ENCODE measurements at regions not wholly inside any gene's neighbourhood (a gene's known extent, or its start where the extent isn't known, plus 50 kb on each side); places are given as distances from the start of the nearest gene placed in this dataset.

DNA sequence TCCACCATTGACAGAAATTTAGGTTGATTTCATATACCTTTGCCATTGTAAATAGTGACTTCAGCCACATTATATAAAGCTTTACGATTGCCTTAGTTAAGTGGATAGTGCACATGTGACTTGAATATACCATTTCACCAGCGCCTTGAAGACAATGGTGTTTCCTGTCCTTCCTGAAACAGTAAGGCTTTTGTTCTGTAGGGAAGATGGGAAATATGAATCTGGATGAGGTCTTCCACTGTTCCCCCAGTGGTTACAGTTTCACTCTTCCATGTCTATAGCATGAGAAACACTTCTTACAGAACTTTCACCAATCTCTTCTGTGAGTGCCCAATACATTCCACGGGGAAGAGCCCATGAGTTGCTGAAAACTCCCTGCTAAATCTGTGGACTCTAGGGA, 240.5 kb downstream of the TRIB2 start:
- peaks cover 7% of the 10 kb centered on the region for H3K4me1 ChIP-seq (ENCODE audit: control insufficient read depth, extremely low read depth, insufficient read depth, low read length)

DNA sequence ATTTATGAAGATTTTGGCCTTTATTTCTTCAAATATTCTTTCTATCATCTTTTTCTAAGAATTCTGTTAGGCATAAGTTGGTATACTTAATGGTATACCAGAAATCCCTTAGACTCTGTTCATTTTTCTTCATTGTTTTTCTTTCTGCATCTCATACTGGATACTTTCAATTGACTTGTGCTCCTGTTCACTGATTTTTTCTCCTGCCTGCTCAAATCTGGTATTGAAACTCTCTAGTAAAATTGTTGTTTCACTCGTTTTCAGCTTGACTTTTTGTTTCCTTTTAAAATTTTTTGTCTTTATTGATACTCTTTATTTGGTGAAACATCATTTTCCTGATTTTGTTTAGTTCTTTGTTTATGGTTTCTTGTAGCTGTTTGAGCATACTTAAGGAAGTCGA, 243.2 kb downstream of the TRIB2 start:
- H3K4me1 ChIP-seq (ENCODE audit: control insufficient read depth, extremely low read depth, insufficient read depth, low read length) = no peaks in the 10 kb centered on the region
- no peak overlapping the region for H2AFZ ChIP-seq (ENCODE audit: control insufficient read depth, low read length)
- no peak overlapping the region for H3K4me2 ChIP-seq (ENCODE audit: control insufficient read depth, extremely low read depth, insufficient read depth, low read depth, low read length)
- DNase-seq (ENCODE audit: low read depth, low spot score) = no peak
- H3K9me3 ChIP-seq (ENCODE audit: control insufficient read depth, low read depth, low read length) = no peaks in the 10 kb centered on the region
- H3K27me3 ChIP-seq (ENCODE audit: control insufficient read depth, extremely low read depth, insufficient read depth, low read length) = no peaks in the 10 kb centered on the region
- H4K20me1 ChIP-seq (ENCODE audit: control insufficient read depth, extremely low read depth, insufficient read depth, low read length) = no peaks in the 10 kb centered on the region
- no peak overlapping the region for H3K27ac ChIP-seq (ENCODE audit: control insufficient read depth, insufficient read depth, low read length)
- H3K36me3 ChIP-seq (ENCODE audit: control insufficient read depth in 2 of 2, extremely low read depth in 1 of 2, insufficient read depth in 2 of 2, low read length in 2 of 2) = no peaks in the 10 kb centered on the region
- H3K9ac ChIP-seq (ENCODE audit: control insufficient read depth, extremely low read depth, insufficient read depth, low read length) = no peak overlapping the region
- FAIRE-seq = no peak
- H3K9me1 ChIP-seq (ENCODE audit: control insufficient read depth, extremely low read depth, insufficient read depth, low read length) = no peaks in the 10 kb centered on the region
- TF ChIP-seq EZH2 (IDR thresholded peaks at IDR 0.05; ENCODE audit: low read length) = no peak
- TF ChIP-seq, protein P1, sequence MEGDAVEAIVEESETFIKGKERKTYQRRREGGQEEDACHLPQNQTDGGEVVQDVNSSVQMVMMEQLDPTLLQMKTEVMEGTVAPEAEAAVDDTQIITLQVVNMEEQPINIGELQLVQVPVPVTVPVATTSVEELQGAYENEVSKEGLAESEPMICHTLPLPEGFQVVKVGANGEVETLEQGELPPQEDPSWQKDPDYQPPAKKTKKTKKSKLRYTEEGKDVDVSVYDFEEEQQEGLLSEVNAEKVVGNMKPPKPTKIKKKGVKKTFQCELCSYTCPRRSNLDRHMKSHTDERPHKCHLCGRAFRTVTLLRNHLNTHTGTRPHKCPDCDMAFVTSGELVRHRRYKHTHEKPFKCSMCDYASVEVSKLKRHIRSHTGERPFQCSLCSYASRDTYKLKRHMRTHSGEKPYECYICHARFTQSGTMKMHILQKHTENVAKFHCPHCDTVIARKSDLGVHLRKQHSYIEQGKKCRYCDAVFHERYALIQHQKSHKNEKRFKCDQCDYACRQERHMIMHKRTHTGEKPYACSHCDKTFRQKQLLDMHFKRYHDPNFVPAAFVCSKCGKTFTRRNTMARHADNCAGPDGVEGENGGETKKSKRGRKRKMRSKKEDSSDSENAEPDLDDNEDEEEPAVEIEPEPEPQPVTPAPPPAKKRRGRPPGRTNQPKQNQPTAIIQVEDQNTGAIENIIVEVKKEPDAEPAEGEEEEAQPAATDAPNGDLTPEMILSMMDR (optimal IDR thresholded peaks at IDR 0.05 in 1 of 3, IDR thresholded peaks at IDR 0.05 in 1 of 3, conservative IDR thresholded peaks at IDR 0.05 in 1 of 3; ENCODE audit: extremely low read depth in 1 of 3, insufficient read depth in 2 of 3, low read length in 3 of 3) = no peak
- dilution Hi-C loops (cut with MboI; ENCODE audit: extremely low pct_ligation_motif_present, low sequenced_read_pairs) = no loop called here
- no peaks in the 10 kb centered on the region for H3K79me2 ChIP-seq (ENCODE audit: control insufficient read depth, insufficient read depth, low read length)
- H3K4me3 ChIP-seq (ENCODE audit: control insufficient read depth in 2 of 3, extremely low read depth in 1 of 3, insufficient read depth in 2 of 3, low read depth in 1 of 3, low read length in 3 of 3) = no peak overlapping the region

More for the DNA sequence above, 240.5 kb downstream of the TRIB2 start:
- Histone ChIP-seq H3K27me3 (ENCODE audit: control insufficient read depth, extremely low read depth, insufficient read depth, low read length) (no peaks in the 10 kb centered on the region), H3K27ac (ENCODE audit: control insufficient read depth, insufficient read depth, low read length) (no peak overlapping the region), H3K9me3 (ENCODE audit: control insufficient read depth, low read depth, low read length) (no peaks in the 10 kb centered on the region), H3K4me3 (ENCODE audit: control insufficient read depth in 2 of 3, extremely low read depth in 1 of 3, insufficient read depth in 2 of 3, low read depth in 1 of 3, low read length in 3 of 3) (no peak overlapping the region), H3K79me2 (ENCODE audit: control insufficient read depth, insufficient read depth, low read length) (no peaks in the 10 kb centered on the region), H3K4me2 (ENCODE audit: control insufficient read depth, extremely low read depth, insufficient read depth, low read depth, low read length) (no peak overlapping the region), H3K9ac (ENCODE audit: control insufficient read depth, extremely low read depth, insufficient read depth, low read length) (no peak overlapping the region), H3K9me1 (ENCODE audit: control insufficient read depth, extremely low read depth, insufficient read depth, low read length) (no peaks in the 10 kb centered on the region), H2AFZ (ENCODE audit: control insufficient read depth, low read length) (no peak overlapping the region), H3K36me3 (ENCODE audit: control insufficient read depth in 2 of 2, extremely low read depth in 1 of 2, insufficient read depth in 2 of 2, low read length in 2 of 2) (no peaks in the 10 kb centered on the region), H4K20me1 (ENCODE audit: control insufficient read depth, extremely low read depth, insufficient read depth, low read length) (no peaks in the 10 kb centered on the region)
- TF ChIP-seq EZH2 (IDR thresholded peaks at IDR 0.05; ENCODE audit: low read length) = no peak
- TF ChIP-seq, protein P1 (optimal IDR thresholded peaks at IDR 0.05 in 1 of 3, IDR thresholded peaks at IDR 0.05 in 1 of 3, conservative IDR thresholded peaks at IDR 0.05 in 1 of 3; ENCODE audit: extremely low read depth in 1 of 3, insufficient read depth in 2 of 3, low read length in 3 of 3) = no peak
- DNase-seq (ENCODE audit: low read depth, low spot score) (no peak), FAIRE-seq (no peak)
- dilution Hi-C loops (cut with MboI; ENCODE audit: extremely low pct_ligation_motif_present, low sequenced_read_pairs) = no loop called here
